Endothelial cell of umbilical vein (primary cell): ENCODE measurements at regions not wholly inside any gene's neighbourhood (a gene's known extent, or its start where the extent isn't known, plus 50 kb on each side); places are given as distances from the start of the nearest gene placed in this dataset.
A peak's percentile ranks its signal among the peaks of the same experiment; 100 is the strongest.

ENCODE experiments used
- BruUV-seq: library from RNA; stranded (reverse); fragments of 400-500 nt; replicated peaks from 2 replicates; lab custom pipeline; 2021; lab: Mats Ljungman, UMichigan
- CTCF ChIA-PET: fragments of 300-600, 350-600 bp; sonication (Branson Sonifier 250); formaldehyde crosslinking; loops from one replicate; lab custom pipeline; 2021; ENCODE audit warnings: antibody characterized with exemption, inconsistent platforms; lab: Charles Lee
- POLR2A ChIA-PET: fragments of 300-600, 350-600 bp; sonication (Branson Sonifier 250); formaldehyde crosslinking; loops from one replicate; lab custom pipeline; 2021; ENCODE audit warnings: antibody characterized with exemption, inconsistent platforms; lab: Charles Lee
- DNase-seq: peaks from one replicate; pipeline ENCODE4 v3.0.0-alpha.2; 2011; ENCODE audit warnings: low read depth, low spot score
- FAIRE-seq: peaks from 2 replicates; lab custom pipeline; 2011; peaks lifted over from hg19 to GRCh38; lab: Jason Lieb, UNC
- H2AFZ ChIP-seq: 2 replicates; pipeline ENCODE4 v1.6.0; 2012; ENCODE audit warnings: low read depth, low read length, control low read depth, inconsistent platforms
- H3K27ac ChIP-seq: 2 replicates; pipeline ENCODE4 v1.5.1; 2011; ENCODE audit warnings: low read depth, mild to moderate bottlenecking, control low read depth, low read length, moderate library complexity; ENCODE audit not compliant: insufficient read depth
- H3K27me3 ChIP-seq, 2 experiments: 2 replicates each; pipeline versions ENCODE4 v1.6.0 to v1.6.1; 2011; ENCODE audit warnings: low read length in 2 of 2, mixed read lengths in 1 of 2; ENCODE audit not compliant: control insufficient read depth in 2 of 2, insufficient read depth in 2 of 2
- H3K36me3 ChIP-seq, 2 experiments: 2 replicates in 1 of 2; 3 replicates in 1 of 2; pipeline ENCODE4 v1.5.1; 2011; ENCODE audit warnings: low read length in 2 of 2, mild to moderate bottlenecking in 1 of 2, moderate library complexity in 1 of 2; ENCODE audit not compliant: control insufficient read depth in 2 of 2, insufficient read depth in 2 of 2; ENCODE audit errors: extremely low read depth in 1 of 2
- H3K4me1 ChIP-seq: 3 replicates; pipeline ENCODE4 v1.5.1; 2011; ENCODE audit warnings: mild to moderate bottlenecking, low read length; ENCODE audit not compliant: control insufficient read depth, insufficient read depth; ENCODE audit errors: extremely low read depth
- H3K4me2 ChIP-seq: 2 replicates; pipeline ENCODE4 v1.6.1; 2011; ENCODE audit warnings: low read length, control low read depth, mixed read lengths; ENCODE audit not compliant: insufficient read depth
- H3K4me3 ChIP-seq, 3 experiments: fragments of 200-600 bp in 1 of 3; sonication (generic), shearing (Covaris generic) in 1 of 3; replicated peaks in 1 of 3; 2 replicates each; pipeline ENCODE4 v1.5.1; 2011 to 2016; ENCODE audit warnings: control low read depth in 3 of 3, low read length in 3 of 3, mild to moderate bottlenecking in 2 of 3, inconsistent platforms in 1 of 3, low read depth in 1 of 3, moderate library complexity in 1 of 3; ENCODE audit not compliant: insufficient read depth in 1 of 3
- H3K79me2 ChIP-seq: 2 replicates; pipeline ENCODE4 v1.6.0; 2012; ENCODE audit warnings: low read length, inconsistent platforms; ENCODE audit not compliant: control insufficient read depth, insufficient read depth
- H3K9ac ChIP-seq: replicated peaks from 2 replicates; pipeline ENCODE3; 2011; ENCODE audit warnings: low read length, control low read depth; ENCODE audit not compliant: insufficient read depth; ENCODE audit errors: extremely low read depth
- H3K9me1 ChIP-seq: replicated peaks from 3 replicates; pipeline ENCODE4 v1.6.0; 2011; ENCODE audit warnings: mild to moderate bottlenecking, low read length; ENCODE audit not compliant: control insufficient read depth, insufficient read depth; ENCODE audit errors: extremely low read depth
- H3K9me3 ChIP-seq: replicated peaks from 2 replicates; pipeline ENCODE4 v1.5.1; 2012; ENCODE audit warnings: low read length, inconsistent platforms; ENCODE audit not compliant: control insufficient read depth, insufficient read depth
- H4K20me1 ChIP-seq: replicated peaks from 2 replicates; pipeline ENCODE3; 2011; ENCODE audit warnings: mild to moderate bottlenecking, low read length; ENCODE audit not compliant: control insufficient read depth, insufficient read depth; ENCODE audit errors: extremely low read depth
- EZH2 ChIP-seq: IDR thresholded peaks from 2 replicates; pipeline ENCODE4 v1.6.1; 2012; ENCODE audit warnings: borderline replicate concordance, low read depth, mild to moderate bottlenecking, moderate library complexity, low read length, inconsistent platforms; ENCODE audit not compliant: severe bottlenecking
- FOS ChIP-seq: IDR thresholded peaks from 2 replicates; pipeline ENCODE4 v1.6.1; 2011; ENCODE audit warnings: mild to moderate bottlenecking, low read length, moderate library complexity, borderline replicate concordance; ENCODE audit not compliant: insufficient read depth
- GATA2 ChIP-seq: IDR thresholded peaks from 2 replicates; pipeline ENCODE4 v1.7.0; 2011; ENCODE audit warnings: low read depth, mild to moderate bottlenecking, moderate library complexity, mixed read lengths, low read length; ENCODE audit not compliant: insufficient read length, insufficient read depth
- JUN ChIP-seq: IDR thresholded peaks from 2 replicates; pipeline ENCODE4 v1.6.1; 2011; ENCODE audit warnings: borderline replicate concordance, low read depth; ENCODE audit not compliant: insufficient read length, insufficient read depth
- MYC ChIP-seq: IDR thresholded peaks from one replicate; pipeline ENCODE4 v1.6.1; 2011; ENCODE audit warnings: mild to moderate bottlenecking, low read depth, low read length
- POLR2A ChIP-seq: IDR thresholded peaks from 2 replicates; pipeline ENCODE4 v1.6.1; 2012; ENCODE audit warnings: low read depth, mild to moderate bottlenecking, control low read depth, low read length
- POLR2AphosphoS5 ChIP-seq: IDR thresholded peaks from 2 replicates; pipeline ENCODE4 v1.6.1; 2012; ENCODE audit warnings: low read depth, mild to moderate bottlenecking, control low read depth, low read length, moderate library complexity; ENCODE audit not compliant: insufficient read depth
- dilution Hi-C: fragments of 300-500 bp; cut with MboI; formaldehyde crosslinking; loops from one replicate; pipeline ENCODE4 v1.15.0; 2019; ENCODE audit warnings: low sequenced_read_pairs; ENCODE audit not compliant: extremely low pct_ligation_motif_present
- intact Hi-C: fragments of 100-400 bp; cut with micrococcal nuclease; formaldehyde crosslinking; loops from one replicate; pipeline ENCODE4 v1.10.0; 2022
- TF ChIP-seq, protein P1 (sequence below), 2 donors: IDR thresholded peaks; 1 replicate in 1 of 2; 2 replicates in 1 of 2; pipeline ENCODE4 v1.5.1; 2011; ENCODE audit warnings: low read length in 2 of 2, mild to moderate bottlenecking in 2 of 2, moderate library complexity in 2 of 2, control low read depth in 1 of 2, inconsistent platforms in 1 of 2, low read depth in 1 of 2; ENCODE audit not compliant: insufficient read depth in 1 of 2; ENCODE audit errors: extremely low read depth in 1 of 2
- TF ChIP-seq, protein P2 (sequence below): IDR thresholded peaks from 2 replicates; pipeline ENCODE4 v1.6.1; 2011; ENCODE audit not compliant: insufficient read depth, insufficient read length

DNA sequence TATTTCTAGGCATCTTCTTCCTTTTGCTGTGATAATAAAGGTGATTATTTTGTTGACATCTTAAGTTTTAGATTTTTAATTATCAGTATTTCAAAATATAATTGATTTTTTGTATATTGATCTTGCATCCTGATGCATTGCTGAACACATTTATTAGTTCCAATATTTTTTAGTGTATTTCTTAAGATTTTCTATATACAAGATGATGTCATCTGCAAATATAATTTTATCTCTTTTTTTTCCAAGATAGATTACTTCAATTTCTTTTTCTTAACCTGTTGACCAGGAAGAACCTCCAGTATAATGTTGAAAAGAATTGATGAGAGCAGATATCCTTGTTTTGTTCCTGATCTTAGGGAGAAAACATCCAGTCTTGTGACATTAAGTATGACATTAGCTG, 54.8 kb upstream of the LRRN2 start:
- Histone ChIP-seq H3K79me2 (no peaks in the 10 kb centered on the region), H3K27me3 (peaks cover 0 to 1% of the 10 kb centered on the region in 2 experiments), H4K20me1 (no peaks in the 10 kb centered on the region), H3K4me2 (no peak overlapping the region), H3K9me3 (no peaks in the 10 kb centered on the region), H3K27ac (no peak overlapping the region), H2AFZ (no peak overlapping the region), H3K36me3 (no peaks in the 10 kb centered on the region), H3K4me1 (no peaks in the 10 kb centered on the region), H3K9me1 (no peaks in the 10 kb centered on the region), H3K4me3 (no peak overlapping the region), H3K9ac (no peak overlapping the region)
- DNase-seq (no peak), FAIRE-seq (peak; percentile 15)
- TF ChIP-seq FOS = no peak
- no peak for TF ChIP-seq MYC
- TF ChIP-seq, protein P1, sequence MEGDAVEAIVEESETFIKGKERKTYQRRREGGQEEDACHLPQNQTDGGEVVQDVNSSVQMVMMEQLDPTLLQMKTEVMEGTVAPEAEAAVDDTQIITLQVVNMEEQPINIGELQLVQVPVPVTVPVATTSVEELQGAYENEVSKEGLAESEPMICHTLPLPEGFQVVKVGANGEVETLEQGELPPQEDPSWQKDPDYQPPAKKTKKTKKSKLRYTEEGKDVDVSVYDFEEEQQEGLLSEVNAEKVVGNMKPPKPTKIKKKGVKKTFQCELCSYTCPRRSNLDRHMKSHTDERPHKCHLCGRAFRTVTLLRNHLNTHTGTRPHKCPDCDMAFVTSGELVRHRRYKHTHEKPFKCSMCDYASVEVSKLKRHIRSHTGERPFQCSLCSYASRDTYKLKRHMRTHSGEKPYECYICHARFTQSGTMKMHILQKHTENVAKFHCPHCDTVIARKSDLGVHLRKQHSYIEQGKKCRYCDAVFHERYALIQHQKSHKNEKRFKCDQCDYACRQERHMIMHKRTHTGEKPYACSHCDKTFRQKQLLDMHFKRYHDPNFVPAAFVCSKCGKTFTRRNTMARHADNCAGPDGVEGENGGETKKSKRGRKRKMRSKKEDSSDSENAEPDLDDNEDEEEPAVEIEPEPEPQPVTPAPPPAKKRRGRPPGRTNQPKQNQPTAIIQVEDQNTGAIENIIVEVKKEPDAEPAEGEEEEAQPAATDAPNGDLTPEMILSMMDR (IDR thresholded peaks at IDR 0.05; ENCODE audit: extremely low read depth in 1 of 2, insufficient read depth in 1 of 2, low read depth in 1 of 2, low read length in 2 of 2) = no peak
- no peak for TF ChIP-seq JUN
- TF ChIP-seq EZH2 = no peak
- TF ChIP-seq POLR2AphosphoS5 = no peak
- no peak for TF ChIP-seq POLR2A
- TF ChIP-seq, protein P2, sequence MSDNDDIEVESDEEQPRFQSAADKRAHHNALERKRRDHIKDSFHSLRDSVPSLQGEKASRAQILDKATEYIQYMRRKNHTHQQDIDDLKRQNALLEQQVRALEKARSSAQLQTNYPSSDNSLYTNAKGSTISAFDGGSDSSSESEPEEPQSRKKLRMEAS = no peak
- no peak for TF ChIP-seq GATA2
- dilution Hi-C loops (no loop called here), intact Hi-C loops (no loop called here)
- no TSS peak for BruUV-seq
- ChIA-PET CTCF (no interaction called here), POLR2A (no interaction called here)
